K562 (cell line): ENCODE measurements at regions not wholly inside any gene's neighbourhood (a gene's known extent, or its start where the extent isn't known, plus 50 kb on each side); places are given as distances from the start of the nearest gene placed in this dataset.

Experiments used
- ATF6 ChIP-seq: sonication (generic); formaldehyde crosslinking; IDR thresholded peaks from 2 replicates; pipeline ENCODE4 v1.4.0; 2020; ENCODE audit warnings: mild to moderate bottlenecking, missing genetic modification reagents
- CEBPZ ChIP-seq: fragments of 150-350 bp; IDR thresholded peaks from 2 replicates; pipeline ENCODE4 v1.6.1; 2014; ENCODE audit warnings: low read depth, mild to moderate bottlenecking, low read length, borderline replicate concordance
- NCOR1 ChIP-seq: fragments of 450-650 bp; IDR thresholded peaks from 2 replicates; pipeline ENCODE4 v1.6.1; 2016; ENCODE audit warnings: mild to moderate bottlenecking, moderate library complexity
- NR2C1 ChIP-seq, 2 experiments: fragments of 450-650 bp; IDR thresholded peaks; 2 replicates each; pipeline ENCODE4 v1.6.1; 2017; ENCODE audit warnings: mild to moderate bottlenecking in 2 of 2, antibody characterized with exemption in 1 of 2, inconsistent platforms in 1 of 2, missing compliant biosample characterization in 1 of 2, missing genetic modification characterization in 1 of 2
- ZC3H4 ChIP-seq: sonication (generic); formaldehyde crosslinking; IDR thresholded peaks from 2 replicates; pipeline ENCODE4 v1.9.0; 2021; ENCODE audit warnings: missing genetic modification reagents, borderline replicate concordance
- ZKSCAN8 ChIP-seq: fragments of 200-800 bp; sonication (Bioruptor generic); IDR thresholded peaks from 2 replicates; pipeline ENCODE4 v1.6.1; 2016; ENCODE audit warnings: missing genetic modification characterization, missing compliant biosample characterization
- ZNF212 ChIP-seq: fragments of 450-650 bp; formaldehyde crosslinking; IDR thresholded peaks from 2 replicates; pipeline ENCODE4 v1.4.0; 2020; ENCODE audit warnings: mild to moderate bottlenecking
- ZNF384 ChIP-seq: IDR thresholded peaks from 2 replicates; pipeline ENCODE4 v1.6.1; 2012; ENCODE audit warnings: low read depth, low read length, improper control_type of control experiment
- ZNF780A ChIP-seq: fragments of 250-450 bp; sonication (Bioruptor Pico); IDR thresholded peaks from 2 replicates; pipeline ENCODE4 v1.5.0; 2021; ENCODE audit warnings: mild to moderate bottlenecking

- no peak for TF ChIP-seq CEBPZ
- no peak for TF ChIP-seq NCOR1
- TF ChIP-seq ATF6 = no peak
- no peak for TF ChIP-seq NR2C1 (IDR thresholded peaks at IDR 0.05)
- TF ChIP-seq NR2C1 (tag; IDR thresholded peaks at IDR 0.05) = no peak
- TF ChIP-seq ZKSCAN8 (CRISPR knock-in tag) = no peak
- no peak for TF ChIP-seq ZC3H4 (CRISPR knock-in tag)
- TF ChIP-seq ZNF384 = no peak
- TF ChIP-seq ZNF212 = no peak
- no peak for TF ChIP-seq ZNF780A (CRISPR knock-in tag)
Measured at GRCh38 chr16:63822818-63823217, 1299.0 kb downstream of the CDH11 start (continued).
